Chondrocyte (in vitro differentiated cells): ENCODE measurements at regions not wholly inside any gene's neighbourhood (a gene's known extent, or its start where the extent isn't known, plus 50 kb on each side); places are given as distances from the start of the nearest gene placed in this dataset.

Source experiments
- DNase-seq: peaks from one replicate; pipeline ENCODE4 v3.0.0; 2021; ENCODE audit warnings: mixed read lengths, low spot score
- H3K27ac Mint-ChIP-seq: one replicate; pipeline ENCODE4 v1.8.0; 2021; ENCODE audit warnings: mild to moderate bottlenecking, moderate library complexity, mixed read lengths; ENCODE audit not compliant: unreplicated experiment
- H3K27me3 Mint-ChIP-seq: 2 replicates; pipeline ENCODE4 v1.8.0; 2021; ENCODE audit warnings: low read depth, mixed read lengths
- H3K36me3 Mint-ChIP-seq: 2 replicates; pipeline ENCODE4 v1.8.0; 2021; ENCODE audit warnings: low read depth, mixed read lengths
- H3K4me1 Mint-ChIP-seq: 2 replicates; pipeline ENCODE4 v1.8.0; 2021; ENCODE audit warnings: low read depth, mild to moderate bottlenecking, mixed read lengths
- H3K4me3 Mint-ChIP-seq: one replicate; pipeline ENCODE4 v1.8.0; 2021; ENCODE audit warnings: mild to moderate bottlenecking, moderate library complexity, mixed read lengths; ENCODE audit not compliant: unreplicated experiment
- H3K9me3 Mint-ChIP-seq: 2 replicates; pipeline ENCODE4 v1.8.0; 2021; ENCODE audit warnings: low read depth, mixed read lengths
- TF ChIP-seq, protein P1 (sequence below): fragments of 200-600 bp; sonication (generic); IDR thresholded peaks from 2 replicates; pipeline ENCODE4 v1.5.0; 2021; ENCODE audit warnings: antibody characterized with exemption, mild to moderate bottlenecking, moderate library complexity

DNA sequence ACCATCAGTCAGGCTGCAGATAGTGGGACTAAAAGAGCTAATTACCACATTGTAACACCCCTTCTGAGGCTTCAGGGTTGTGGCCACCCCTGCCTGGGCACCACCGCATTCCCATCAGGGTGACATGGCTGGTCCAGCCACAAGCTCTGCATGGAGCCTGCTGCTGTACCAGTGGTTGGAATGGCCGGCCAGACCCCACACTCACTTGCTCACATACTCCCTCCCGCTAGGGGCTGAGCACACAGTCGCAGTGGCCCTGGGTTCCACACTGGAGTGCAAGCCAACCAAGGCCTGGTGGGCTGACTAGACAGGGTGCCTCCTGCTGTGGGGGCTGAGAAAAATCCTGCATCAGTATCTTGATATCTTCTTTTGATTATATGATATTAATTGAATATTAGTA is 182.8 kb upstream of the STK17B start:
- TF ChIP-seq, protein P1, sequence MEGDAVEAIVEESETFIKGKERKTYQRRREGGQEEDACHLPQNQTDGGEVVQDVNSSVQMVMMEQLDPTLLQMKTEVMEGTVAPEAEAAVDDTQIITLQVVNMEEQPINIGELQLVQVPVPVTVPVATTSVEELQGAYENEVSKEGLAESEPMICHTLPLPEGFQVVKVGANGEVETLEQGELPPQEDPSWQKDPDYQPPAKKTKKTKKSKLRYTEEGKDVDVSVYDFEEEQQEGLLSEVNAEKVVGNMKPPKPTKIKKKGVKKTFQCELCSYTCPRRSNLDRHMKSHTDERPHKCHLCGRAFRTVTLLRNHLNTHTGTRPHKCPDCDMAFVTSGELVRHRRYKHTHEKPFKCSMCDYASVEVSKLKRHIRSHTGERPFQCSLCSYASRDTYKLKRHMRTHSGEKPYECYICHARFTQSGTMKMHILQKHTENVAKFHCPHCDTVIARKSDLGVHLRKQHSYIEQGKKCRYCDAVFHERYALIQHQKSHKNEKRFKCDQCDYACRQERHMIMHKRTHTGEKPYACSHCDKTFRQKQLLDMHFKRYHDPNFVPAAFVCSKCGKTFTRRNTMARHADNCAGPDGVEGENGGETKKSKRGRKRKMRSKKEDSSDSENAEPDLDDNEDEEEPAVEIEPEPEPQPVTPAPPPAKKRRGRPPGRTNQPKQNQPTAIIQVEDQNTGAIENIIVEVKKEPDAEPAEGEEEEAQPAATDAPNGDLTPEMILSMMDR: no peak
- H3K4me1 Mint-ChIP-seq: peaks cover 18% of the 10 kb centered on the region

DNA sequence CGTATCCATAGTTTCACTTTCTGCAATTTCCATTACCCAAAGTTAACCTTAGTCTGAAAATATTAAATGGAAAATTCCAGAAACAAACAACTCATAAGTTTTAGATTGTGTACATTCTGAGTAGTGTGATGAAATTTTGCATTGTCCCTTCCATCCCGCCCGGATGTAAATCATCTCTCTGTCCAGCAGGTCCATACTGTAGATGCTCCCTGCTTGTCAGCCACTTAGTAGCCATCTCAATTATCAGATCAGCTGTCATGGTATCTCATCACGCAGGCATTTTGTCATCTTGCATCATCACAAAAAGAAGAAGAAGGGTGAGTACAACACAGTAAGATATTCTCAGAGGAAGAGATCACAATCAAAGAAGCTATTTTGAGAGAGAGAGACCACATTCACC is 185.0 kb upstream of the STK17B start:
- Mint-ChIP-seq H3K4me1 (peaks cover 12% of the 10 kb centered on the region), H3K9me3 (no peaks in the 10 kb centered on the region), H3K27ac (no peak overlapping the region), H3K36me3 (peaks cover 4% of the 10 kb centered on the region), H3K4me3 (no peak overlapping the region), H3K27me3 (no peaks in the 10 kb centered on the region)
- no peak for DNase-seq
- TF ChIP-seq, protein P1: no peak

More for the DNA sequence above, 182.8 kb upstream of the STK17B start:
- Mint-ChIP-seq H3K27me3 (no peaks in the 10 kb centered on the region), H3K36me3 (peaks cover 3% of the 10 kb centered on the region), H3K4me3 (no peak overlapping the region), H3K9me3 (no peaks in the 10 kb centered on the region), H3K27ac (no peak overlapping the region)
- no peak for DNase-seq

DNA sequence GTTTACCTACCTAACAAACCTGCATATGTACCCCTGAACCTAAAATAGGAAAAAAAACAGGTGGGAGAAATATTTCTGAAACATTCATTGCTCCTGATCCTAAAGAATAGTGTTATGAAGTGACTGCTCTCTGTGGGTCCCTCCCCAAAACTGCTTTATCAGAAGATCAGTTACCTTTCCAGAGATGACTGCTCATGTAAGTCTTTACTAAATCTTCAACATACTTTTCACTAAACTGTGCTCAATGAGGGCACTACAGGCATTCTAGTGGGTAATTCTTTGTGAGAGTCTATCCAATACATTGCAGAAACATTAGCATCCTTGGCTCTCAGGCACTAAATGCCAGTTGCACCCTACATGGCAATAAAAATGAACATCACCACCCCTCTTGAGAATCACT is 189.3 kb upstream of the STK17B start:
- Mint-ChIP-seq H3K4me3 (peak overlapping the region; percentile 10), H3K27ac (no peak overlapping the region), H3K4me1 (peaks cover 15% of the 10 kb centered on the region), H3K9me3 (peaks cover 5% of the 10 kb centered on the region), H3K36me3 (peaks cover 4% of the 10 kb centered on the region), H3K27me3 (no peaks in the 10 kb centered on the region)
- DNase-seq: no peak
- TF ChIP-seq, protein P1: no peak

DNA sequence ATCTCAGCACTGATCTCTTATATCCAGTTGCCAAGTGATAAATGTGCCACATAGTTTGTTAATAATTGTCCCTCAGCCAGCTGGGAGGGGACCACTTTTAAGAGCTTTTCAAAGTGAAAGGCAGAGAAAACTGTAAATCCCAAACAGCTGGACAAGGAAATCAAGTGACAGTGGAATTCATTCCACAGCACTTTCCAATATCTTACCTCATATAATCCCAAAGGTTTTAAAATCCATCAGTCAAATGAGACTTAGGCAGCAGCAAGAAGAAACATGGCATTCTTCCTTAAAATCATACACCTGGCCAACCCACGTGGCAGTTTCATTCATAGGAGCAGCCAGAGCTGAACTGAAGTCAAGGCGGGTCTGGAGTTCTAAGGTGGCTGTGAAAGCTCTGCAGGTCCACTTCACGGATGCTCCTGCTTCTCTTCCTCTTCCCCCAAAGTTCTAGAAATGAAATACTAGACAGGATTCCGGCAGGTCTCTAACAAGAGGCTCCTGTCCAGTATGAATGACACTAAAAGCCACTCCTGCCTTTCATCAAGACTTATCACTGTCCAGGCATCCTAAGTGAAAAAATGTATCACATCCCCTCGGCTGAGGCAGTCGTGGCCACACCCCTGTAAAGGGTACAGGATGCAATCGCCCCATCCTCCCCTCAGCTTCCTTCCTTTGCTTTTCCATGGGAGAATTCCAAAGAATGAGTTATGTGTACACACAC is 190.4 kb upstream of the STK17B start:
- TF ChIP-seq, protein P1: no peak

DNA sequence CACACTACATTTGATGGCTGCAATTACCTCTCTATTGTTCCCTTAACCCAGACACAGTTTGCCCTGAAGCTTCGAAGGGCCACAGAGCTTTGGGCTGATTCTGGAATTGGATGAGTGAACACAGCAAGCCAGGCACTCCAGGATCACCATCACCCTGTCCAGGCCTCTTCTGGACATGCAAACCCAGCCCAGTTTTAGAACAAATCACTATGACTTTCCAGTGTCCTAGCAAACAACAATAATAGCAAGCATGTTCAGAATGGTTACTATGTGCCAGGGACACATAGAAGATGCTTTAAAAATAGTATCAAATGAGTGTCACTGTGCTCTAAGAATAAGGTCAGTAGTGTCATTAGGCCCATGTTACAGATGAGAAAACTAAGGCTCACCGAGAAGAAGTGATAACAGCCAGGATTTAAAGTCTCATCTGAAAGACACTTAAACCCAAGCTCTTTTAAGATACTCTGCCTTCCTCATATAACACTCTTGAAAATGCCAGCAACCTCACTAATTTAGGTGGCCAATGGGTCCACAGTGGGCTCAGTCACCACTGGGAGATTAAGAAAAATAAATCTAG is 191.7 kb upstream of the STK17B start:
- peaks cover 7% of the 10 kb centered on the region for H3K9me3 Mint-ChIP-seq
- TF ChIP-seq, protein P1: no peak
- H3K27ac Mint-ChIP-seq: no peak overlapping the region
- H3K27me3 Mint-ChIP-seq: no peaks in the 10 kb centered on the region
- H3K4me3 Mint-ChIP-seq: no peak overlapping the region
- peaks cover 1% of the 10 kb centered on the region for H3K36me3 Mint-ChIP-seq
- no peak for DNase-seq
- H3K4me1 Mint-ChIP-seq: peaks cover 15% of the 10 kb centered on the region

More for the DNA sequence above, 190.4 kb upstream of the STK17B start:
- no peak for DNase-seq
- Mint-ChIP-seq H3K4me3 (peak overlapping the region; percentile 2), H3K4me1 (peaks cover 15% of the 10 kb centered on the region), H3K27ac (no peak overlapping the region), H3K9me3 (peaks cover 5% of the 10 kb centered on the region), H3K27me3 (no peaks in the 10 kb centered on the region), H3K36me3 (peaks cover 3% of the 10 kb centered on the region)
